G401.6 (cell line): ENCODE measurements at regions not wholly inside any gene's neighbourhood (a gene's known extent, or its start where the extent isn't known, plus 50 kb on each side); places are given as distances from the start of the nearest gene placed in this dataset.
"Not testable (repeated sequence)": the region's sequence is repeated elsewhere in the genome, so short reads cannot be mapped to it uniquely, and the experiment has no call there.

Experiments used
- FAIRE-seq: peaks from 2 replicates; lab custom pipeline; 2012; peaks lifted over from hg19 to GRCh38; lab: Jason Lieb, UNC

GRCh38 chr1:87398641-87399040 lies 70.0 kb downstream of the LMO4 start:
- no peak for FAIRE-seq

- no peak for FAIRE-seq
These were observed 70.6 kb downstream of the LMO4 start for GRCh38 chr1:87399264-87399663.

GRCh38 chr1:87399701-87400100 lies 71.0 kb downstream of the LMO4 start:
- FAIRE-seq, result no peak

- no peak for FAIRE-seq
These were observed 72.1 kb downstream of the LMO4 start for GRCh38 chr1:87400813-87401212.

GRCh38 chr1:87402241-87403002 lies 73.7 kb downstream of the LMO4 start:
- no peak for FAIRE-seq

- no peak for FAIRE-seq
These were observed 74.6 kb downstream of the LMO4 start for GRCh38 chr1:87403061-87403820.

GRCh38 chr1:87404296-87404695 lies 75.6 kb downstream of the LMO4 start:
- no peak for FAIRE-seq

- FAIRE-seq, result no peak
These were observed 80.1 kb downstream of the LMO4 start for GRCh38 chr1:87408665-87409248.

- FAIRE-seq, result no peak
These were observed 82.2 kb downstream of the LMO4 start for GRCh38 chr1:87410776-87411480.

- not testable (repeated sequence) for FAIRE-seq
These were observed 85.2 kb downstream of the LMO4 start for GRCh38 chr1:87413846-87414245.

GRCh38 chr1:87418048-87418447 lies 89.4 kb downstream of the LMO4 start:
- no peak for FAIRE-seq

GRCh38 chr1:87421809-87422208 lies 93.1 kb downstream of the LMO4 start:
- no peak for FAIRE-seq

- FAIRE-seq, result no peak
These were observed 95.9 kb downstream of the LMO4 start for GRCh38 chr1:87424541-87424940.

- no peak for FAIRE-seq
These were observed 98.0 kb downstream of the LMO4 start for GRCh38 chr1:87426463-87427249.

- no peak for FAIRE-seq
These were observed 99.7 kb downstream of the LMO4 start for GRCh38 chr1:87428367-87428766.

- no peak for FAIRE-seq
These were observed 100.2 kb downstream of the LMO4 start for GRCh38 chr1:87428883-87429282.

GRCh38 chr1:87432685-87433084 lies 104.0 kb downstream of the LMO4 start:
- no peak for FAIRE-seq

- FAIRE-seq, result not testable (repeated sequence)
These were observed 104.4 kb downstream of the LMO4 start for GRCh38 chr1:87433101-87433500.

- FAIRE-seq, result no peak
These were observed 106.8 kb downstream of the LMO4 start for GRCh38 chr1:87435484-87435883.

GRCh38 chr1:87436115-87436514 lies 107.4 kb downstream of the LMO4 start:
- FAIRE-seq, result not testable (repeated sequence)

GRCh38 chr1:87436534-87436933 lies 107.9 kb downstream of the LMO4 start:
- no peak for FAIRE-seq
